ENCODE measurements at regions not wholly inside any gene's neighbourhood (a gene's known extent, or its start where the extent isn't known, plus 50 kb on each side); places are given as distances from the start of the nearest gene placed in this dataset.
"Not testable (repeated sequence)": the region's sequence is repeated elsewhere in the genome, so short reads cannot be mapped to it uniquely, and the experiment has no call there.

- no peak for DNase-seq
Observed at GRCh38 chr5:133881576-133882388, 86.6 kb downstream of the C5orf15 start.

GRCh38 chr5:133878236-133878555, 90.2 kb downstream of the C5orf15 start:
- no peak for DNase-seq

GRCh38 chr5:133877351-133878235, 90.8 kb downstream of the C5orf15 start:
- DNase-seq = no peak

GRCh38 chr5:133876266-133876665, 92.2 kb downstream of the C5orf15 start:
- no peak for DNase-seq

- DNase-seq = no peak
Observed at GRCh38 chr5:133875179-133875578, 93.2 kb downstream of the C5orf15 start.

- DNase-seq = no peak
Observed at GRCh38 chr5:133873449-133873848, 95.0 kb downstream of the C5orf15 start.

- DNase-seq = no peak
Observed at GRCh38 chr5:133870661-133871060, 97.8 kb downstream of the C5orf15 start.

- DNase-seq = no peak
Observed at GRCh38 chr5:133869519-133870335, 98.7 kb downstream of the C5orf15 start.

- peak; percentile 82 to 92 (median 88) for DNase-seq
Observed at GRCh38 chr5:133868946-133869518, 99.4 kb downstream of the C5orf15 start.

GRCh38 chr5:133867851-133868545, 100.4 kb downstream of the C5orf15 start:
- DNase-seq = no peak

- DNase-seq = no peak
Observed at GRCh38 chr5:133867341-133867740, 101.1 kb downstream of the C5orf15 start.

- DNase-seq = no peak
Observed at GRCh38 chr5:133866903-133867245, 101.6 kb downstream of the C5orf15 start.

GRCh38 chr5:133866160-133866902, 102.1 kb downstream of the C5orf15 start:
- no peak for DNase-seq

GRCh38 chr5:133865113-133865512, 103.3 kb downstream of the C5orf15 start:
- no peak for DNase-seq

- no peak for DNase-seq
Observed at GRCh38 chr5:133864711-133865110, 103.7 kb downstream of the C5orf15 start.

GRCh38 chr5:133863857-133864585, 104.4 kb downstream of the C5orf15 start:
- no peak for DNase-seq

GRCh38 chr5:133861161-133861737, 107.2 kb downstream of the C5orf15 start:
- peak in 1 of 4 experiments; percentile 15 for DNase-seq

- DNase-seq = no peak
Observed at GRCh38 chr5:133859073-133859472, 109.4 kb downstream of the C5orf15 start.

GRCh38 chr5:133857595-133858313, 110.7 kb downstream of the C5orf15 start:
- not testable (repeated sequence) for DNase-seq
